RPMI7951 (cell line): ENCODE measurements at regions not wholly inside any gene's neighbourhood (a gene's known extent, or its start where the extent isn't known, plus 50 kb on each side); places are given as distances from the start of the nearest gene placed in this dataset.

Experiments used
- DNase-seq: peaks from one replicate; pipeline ENCODE4 v3.0.0-alpha.2; 2012; ENCODE audit warnings: low read depth

DNA sequence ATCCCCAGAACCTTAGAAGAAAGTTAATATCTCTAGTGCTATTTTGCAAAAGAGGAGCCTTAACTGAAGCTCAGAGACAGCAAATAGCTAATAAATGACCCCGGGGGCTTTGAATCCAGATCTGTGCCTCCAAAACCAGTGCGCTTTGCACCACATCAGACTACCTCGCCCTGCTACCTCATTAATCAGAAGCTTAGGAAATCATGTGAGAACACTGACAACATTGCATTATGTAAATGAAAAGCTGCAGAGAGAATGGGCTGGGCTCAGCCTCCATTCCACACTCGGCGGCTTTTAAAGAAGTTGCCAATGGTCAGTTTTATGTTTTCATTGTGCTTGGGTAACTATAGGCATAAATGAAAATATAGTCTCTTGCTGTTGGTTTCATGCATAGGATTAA is 54.0 kb upstream of the STMND1 start:
- no peak for DNase-seq

DNA sequence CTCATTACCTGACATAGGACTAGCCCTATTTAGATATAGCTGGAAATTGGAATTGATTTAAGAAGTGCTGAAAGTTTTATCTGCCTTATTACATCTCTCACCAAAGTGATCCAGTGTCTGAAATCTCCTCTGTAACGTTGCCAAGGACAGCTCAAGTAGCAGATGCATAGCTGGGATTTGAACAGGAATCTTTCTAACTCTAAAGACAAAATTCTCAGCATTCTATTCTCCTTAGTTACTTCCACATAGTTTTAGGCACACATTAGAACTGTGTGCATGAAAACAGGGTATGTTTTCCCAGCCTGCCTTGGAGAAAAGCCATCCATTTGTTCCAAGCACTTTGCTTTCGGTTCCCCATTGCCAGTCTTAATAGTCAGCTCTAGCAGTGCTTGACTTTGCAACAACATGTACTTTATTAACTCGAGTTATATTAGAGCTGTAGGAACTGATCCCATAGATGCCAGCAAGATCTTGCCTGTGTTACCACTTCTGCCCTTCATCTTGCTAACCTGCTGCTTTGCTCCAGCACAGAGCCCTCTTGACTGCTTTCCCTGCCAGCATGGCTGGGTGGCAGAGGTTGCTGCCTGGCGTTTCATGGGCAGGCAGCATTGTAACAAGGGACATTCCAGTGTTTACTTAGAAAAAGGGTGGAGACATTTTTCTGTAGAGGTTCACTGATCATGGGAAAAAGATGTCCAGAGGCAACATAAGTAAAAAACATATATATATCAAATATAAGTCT is 56.1 kb upstream of the STMND1 start:
- peak; percentile 55 for DNase-seq

DNA sequence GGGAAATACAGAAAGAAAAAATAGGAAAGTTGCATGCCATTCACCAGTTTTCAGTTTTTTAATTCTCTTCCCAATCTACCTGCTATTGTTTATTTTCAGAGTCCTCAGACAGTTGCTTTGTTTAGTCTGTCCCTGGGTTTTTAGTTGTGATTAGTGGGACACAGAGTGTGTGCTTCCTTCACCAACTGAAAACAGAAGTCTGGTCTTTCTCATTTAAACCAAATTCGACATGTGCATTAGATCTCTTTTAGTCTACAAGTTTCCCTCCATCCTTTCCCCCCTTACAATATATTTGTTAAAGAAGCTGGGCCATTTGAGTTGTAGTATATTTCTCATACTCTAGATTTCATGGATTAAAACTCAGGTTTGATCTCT is 58.7 kb upstream of the STMND1 start:
- DNase-seq = no peak

DNA sequence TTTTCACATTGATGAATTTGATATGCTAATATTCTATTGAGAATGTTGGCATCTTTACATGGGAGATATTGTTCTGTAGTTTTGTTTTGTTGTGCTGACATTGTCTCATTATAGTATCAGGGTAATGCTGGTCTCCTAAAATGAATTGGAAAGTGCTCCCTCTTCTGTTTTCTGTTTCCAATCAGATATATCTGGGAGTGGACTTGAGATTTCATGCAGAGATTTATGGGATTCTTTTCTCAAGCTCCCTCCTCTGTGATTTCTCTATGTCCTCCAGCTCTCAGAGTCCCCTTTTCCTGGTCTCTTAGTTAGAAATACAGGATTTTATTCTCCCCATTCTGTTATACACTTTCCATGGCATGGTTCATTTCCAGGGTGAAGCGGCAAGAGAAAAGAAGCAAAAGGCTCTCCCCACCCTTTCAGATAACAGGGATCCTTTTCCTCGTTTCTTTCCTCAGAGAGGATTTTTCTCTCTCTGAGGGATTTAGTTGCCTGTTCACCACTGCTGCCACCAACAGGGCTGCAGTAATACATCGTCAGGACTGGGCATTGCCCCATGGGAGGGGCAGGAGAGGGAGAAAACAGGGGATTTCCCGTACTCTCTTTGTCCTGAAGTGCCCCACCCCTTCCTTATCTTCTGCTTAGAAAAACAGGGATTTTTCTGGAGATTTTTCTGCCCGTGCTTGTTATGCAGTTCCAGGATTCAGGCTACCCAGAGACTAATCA is 59.3 kb upstream of the STMND1 start:
- peak; percentile 89 for DNase-seq

DNA sequence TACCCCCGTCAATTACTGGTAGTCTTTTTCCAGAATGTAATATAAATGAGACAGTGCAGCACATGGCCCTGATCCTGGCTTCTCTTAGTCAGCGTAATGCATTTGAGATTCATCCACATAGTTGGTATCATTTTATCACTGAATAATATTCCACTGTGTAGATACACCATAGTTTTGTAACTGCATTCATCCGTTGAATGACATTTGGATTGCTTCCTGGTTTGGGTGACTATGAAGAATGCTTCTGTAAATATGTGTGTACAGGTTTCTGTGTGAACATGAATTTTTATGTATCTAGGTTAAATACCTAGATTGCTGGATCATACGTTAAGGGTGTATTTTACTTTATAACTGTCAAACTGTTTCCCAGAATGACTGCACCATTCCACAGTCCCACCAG is 62.6 kb upstream of the STMND1 start:
- no peak for DNase-seq

DNA sequence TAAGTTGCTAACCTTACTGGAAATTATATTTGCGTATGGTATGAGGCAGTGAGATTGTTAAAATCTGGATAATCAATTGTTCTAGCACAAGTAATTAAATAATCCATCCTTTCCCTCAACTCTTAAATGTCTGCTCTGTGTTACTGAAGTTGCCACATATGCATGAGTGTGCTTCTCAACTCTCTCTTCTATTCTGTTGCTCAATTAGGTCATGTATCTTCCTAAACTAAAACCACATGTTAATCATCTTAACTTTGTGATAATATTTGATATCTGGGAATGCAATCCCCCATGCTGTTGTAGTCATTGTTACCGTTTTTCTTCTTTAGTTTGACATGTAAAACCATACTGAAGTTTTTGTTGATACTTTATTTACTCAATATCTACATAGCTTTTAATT is 63.5 kb upstream of the STMND1 start:
- no peak for DNase-seq

DNA sequence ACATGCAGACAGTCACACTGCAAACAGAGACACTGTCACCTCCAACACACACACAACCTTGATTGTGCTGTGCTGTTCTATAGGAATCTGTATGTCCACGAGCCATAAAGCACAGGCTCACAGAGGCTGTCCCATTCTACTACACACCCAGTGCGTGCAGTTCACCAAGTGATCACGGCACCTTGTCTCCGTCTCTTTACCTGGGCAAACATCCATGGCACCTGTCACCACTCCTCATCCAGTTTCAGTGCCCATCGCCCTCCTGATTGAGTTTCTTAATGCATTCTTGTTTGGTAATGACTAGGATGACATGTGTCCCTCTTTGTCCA is 65.8 kb upstream of the STMND1 start:
- DNase-seq = no peak

DNA sequence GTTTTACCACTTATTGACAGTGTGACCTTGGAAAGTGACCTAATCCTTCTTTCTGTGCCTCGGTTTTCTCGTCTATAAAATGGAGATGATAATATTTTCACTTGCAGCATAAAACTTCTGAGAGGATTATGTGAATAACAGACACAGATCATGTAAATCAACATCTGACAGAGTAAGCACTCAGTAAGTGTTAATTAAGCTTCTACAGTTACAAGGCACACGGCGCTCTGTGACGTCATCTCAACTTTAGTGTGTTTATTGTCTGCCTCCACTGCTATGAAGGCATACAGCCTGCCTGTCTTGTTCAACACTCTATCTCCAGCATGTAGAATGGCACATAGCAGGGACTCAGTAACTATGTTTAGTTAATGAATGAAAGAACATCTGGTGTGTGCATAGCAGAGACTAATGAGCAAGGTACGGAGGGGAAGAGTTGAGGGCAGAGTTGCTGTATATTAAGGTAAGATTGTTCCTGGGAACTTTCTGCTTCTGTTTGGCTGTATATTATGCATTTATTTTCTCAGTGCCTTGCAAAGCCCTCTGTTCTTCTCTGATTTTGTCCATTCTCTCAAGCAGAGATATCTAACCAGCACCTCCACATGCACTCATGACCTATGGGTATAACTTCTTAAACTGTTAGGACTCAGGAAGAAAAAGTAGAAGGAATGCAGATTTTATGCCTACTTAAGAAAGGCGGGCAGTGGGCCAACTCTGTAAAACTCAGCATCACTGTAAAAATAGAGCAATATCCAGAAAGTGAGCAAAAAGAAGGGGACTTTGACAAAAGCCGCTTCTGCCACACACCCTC is 66.4 kb upstream of the STMND1 start:
- no peak for DNase-seq

DNA sequence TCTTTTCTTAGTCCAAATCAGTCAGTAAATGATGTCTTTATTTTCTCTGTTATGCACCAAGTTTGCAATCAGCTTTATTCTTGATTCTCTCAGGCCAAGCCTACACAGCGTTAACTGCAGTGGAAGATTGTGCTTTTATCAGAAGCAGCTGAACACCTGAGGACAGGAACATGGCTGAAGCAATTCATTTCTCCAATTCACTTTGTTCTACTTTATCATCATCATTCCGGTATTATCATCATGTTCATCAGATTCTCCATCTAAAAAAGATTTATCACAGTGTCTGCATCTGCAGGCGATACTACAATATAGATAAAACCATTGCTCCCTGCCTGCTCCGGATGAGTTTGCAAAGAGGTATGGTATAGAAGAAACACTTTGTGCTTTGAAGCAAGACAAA is 68.1 kb upstream of the STMND1 start:
- no peak for DNase-seq

DNA sequence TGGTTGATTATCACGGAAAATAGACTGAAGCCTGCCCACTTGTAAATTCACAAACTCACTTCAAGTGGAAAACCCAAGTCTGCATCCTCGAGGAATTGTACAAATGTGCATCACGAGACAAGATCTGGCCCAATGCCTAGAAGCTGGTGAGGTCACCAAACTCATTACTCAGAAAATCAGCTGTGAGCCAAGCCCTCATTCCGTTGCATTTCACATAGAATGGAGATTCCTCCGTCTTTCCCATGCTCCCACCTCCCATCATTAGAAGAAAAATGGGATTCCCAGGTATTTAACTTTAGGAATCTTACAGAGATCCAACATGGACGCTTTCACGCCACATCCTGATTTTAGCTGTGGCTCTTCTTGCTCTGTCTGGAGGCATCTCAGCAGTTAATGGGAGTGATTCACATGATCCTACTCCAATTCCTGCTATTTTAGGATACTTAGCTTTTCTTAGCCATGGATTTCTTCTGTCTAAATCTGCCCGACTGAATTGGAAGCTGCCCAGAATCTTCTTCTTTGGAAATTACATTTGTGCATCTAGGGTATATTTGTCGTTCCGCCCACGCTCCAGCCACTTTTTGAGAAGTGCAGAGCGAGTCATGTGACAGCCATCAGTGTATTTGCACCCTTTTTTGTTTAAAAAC is 68.7 kb upstream of the STMND1 start:
- peak; percentile 92 for DNase-seq

DNA sequence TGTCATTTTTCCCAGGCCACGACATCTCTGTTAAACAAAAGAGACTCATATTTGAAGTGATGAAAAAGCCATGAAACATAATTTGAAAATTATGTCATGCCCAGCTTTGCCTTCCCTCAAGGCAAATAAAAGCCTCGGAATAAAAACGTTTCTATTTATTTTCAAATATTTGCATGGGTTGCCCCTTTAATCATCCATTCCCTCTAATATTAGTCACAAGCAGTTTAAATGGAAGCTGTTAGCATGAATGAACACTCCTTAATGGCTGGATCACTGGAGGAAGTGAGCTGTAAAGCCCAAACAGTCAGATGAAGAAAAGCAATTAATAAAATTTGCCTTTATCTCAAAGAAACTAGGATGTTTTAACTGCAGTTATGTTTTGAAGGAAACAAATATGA is 69.3 kb upstream of the STMND1 start:
- DNase-seq = no peak

DNA sequence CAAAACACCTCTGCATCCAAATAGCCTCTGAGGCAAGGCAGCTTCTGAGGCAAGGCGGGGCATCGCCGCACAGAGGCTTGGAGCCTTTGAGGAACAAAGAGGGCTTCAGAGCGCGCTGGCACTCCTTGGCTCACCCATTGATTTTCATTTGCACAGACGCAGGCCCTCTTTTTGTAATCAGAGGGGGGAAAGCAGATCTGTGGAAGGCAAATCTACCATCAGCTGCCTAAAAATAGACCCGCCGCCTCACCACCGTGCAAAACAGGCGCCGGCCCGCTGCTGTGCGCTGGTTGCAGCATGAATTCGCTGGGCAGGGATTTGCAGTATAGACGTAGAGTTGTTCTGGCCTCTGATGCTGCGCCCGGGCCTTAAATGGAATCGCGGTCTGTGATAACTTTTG is 69.9 kb upstream of the STMND1 start:
- DNase-seq = peak; percentile 24

DNA sequence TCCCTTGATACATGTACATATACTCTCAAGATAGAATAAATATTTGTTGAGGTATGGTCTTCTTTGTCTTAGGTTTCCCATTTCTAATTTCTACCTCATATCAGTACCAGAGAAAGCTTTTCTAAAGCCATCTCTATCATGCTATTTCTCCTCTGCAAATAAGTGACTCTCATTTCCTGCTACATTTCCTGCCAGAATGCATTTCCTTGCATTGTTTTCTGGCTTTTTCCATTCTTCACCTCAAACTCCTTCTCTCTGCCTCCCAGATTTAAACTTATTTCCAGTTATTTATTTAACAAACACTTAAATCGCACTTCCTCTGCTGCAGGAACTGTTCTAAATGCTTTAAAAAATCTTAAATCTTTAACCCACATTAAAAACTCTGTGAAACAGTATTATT is 74.4 kb upstream of the STMND1 start:
- no peak for DNase-seq

DNA sequence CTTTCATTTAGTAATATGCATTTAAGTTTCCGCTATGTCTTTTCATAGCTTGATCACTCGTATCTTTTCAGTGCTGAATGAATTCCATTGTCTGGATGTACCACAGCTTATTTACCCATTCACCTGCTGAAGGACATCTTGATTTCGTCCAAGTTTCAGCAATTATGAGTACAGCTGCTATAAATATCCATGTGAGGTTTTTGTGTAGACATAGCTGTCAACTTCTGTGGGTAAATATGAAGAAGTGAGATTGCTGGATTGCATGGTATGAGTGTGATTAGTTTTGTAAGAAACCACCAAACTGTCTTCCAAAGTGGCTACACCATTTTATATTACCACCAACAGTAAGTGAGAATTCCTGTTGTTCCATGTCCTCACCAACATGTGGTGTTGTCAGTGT is 79.2 kb upstream of the STMND1 start:
- DNase-seq = no peak

DNA sequence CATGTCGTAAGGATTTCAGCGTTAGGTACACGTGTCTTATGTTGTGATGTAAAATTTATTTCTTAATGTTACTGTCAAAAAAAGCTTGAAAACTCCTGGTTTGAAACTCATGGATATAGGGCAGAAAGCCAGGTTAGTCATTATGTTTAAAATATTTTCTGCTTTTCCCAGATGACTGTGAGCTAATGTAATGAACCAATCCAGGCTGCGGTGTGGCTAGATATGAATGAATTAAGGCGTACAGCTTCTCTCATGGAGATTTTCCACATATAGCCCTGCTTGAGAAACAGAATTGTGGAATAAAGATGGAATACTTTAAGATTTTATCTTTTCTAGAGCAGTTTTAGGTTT is 80.3 kb upstream of the STMND1 start:
- DNase-seq = no peak

DNA sequence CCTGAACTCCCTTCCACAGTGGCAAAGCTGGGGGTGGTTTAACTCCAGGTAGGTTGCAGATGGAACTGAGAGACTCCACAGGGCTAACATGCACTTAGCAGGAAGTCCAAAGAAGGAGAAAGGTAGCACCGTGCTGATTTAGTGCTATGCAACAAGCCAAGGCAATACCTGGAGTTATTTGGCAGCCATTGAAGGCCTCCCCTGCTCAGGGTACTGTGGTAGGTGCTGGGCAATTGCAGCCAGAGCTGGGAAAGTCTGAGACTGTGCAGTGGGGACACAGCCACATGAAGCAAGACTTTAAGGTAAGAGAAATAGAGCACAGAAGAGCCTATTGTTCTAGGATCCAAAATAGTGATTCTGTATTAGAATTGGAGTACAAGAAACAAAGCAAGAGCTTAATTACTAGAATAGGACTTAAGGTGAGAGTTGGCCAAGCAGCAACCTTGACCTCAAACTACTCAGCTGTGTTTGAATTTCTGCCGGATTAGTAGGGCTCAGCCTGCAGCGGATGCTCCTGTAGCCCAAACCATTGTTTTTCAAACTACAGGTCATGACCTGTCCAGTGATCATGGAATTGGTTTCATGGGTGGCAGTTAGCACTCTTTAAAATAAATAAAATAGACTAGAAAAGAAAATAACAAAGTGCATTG is 80.8 kb upstream of the STMND1 start:
- DNase-seq = no peak

DNA sequence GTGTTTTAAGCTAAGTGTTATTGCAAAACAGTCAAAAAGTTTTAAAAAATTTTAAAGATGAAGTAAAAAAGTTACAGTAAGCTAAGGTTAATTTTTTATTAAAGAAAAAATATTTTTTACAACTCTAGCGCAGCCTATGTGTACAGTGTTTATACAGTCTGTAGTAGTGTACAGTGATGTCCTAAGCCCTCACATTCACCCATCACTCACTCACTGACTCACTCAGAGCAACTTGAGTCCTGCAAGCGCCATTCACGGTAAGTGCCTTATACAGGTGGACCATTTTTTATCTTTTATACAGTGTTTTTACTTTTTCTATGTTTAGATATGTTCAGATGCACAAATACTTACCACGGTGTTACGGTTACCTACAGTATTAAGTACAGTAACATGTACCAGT is 83.4 kb upstream of the STMND1 start:
- DNase-seq = no peak

DNA sequence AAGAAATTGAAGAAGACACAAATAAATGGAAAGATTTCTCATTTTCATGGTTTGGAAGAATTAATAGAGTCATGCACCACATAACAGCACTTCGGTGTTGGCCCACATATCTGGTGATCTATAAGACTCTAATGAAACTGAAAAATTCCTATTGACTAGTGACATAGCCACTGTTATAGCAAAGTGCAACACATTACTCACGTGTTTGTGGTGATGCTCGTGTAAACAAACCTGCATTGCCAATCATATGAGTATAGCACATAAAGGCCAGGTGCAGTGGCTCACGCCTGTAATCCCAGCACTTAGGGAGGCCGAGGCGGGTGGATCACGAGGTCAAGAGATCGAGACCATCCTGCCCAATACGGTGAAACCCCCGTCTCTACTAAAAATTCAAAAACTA is 84.4 kb upstream of the STMND1 start:
- no peak for DNase-seq

DNA sequence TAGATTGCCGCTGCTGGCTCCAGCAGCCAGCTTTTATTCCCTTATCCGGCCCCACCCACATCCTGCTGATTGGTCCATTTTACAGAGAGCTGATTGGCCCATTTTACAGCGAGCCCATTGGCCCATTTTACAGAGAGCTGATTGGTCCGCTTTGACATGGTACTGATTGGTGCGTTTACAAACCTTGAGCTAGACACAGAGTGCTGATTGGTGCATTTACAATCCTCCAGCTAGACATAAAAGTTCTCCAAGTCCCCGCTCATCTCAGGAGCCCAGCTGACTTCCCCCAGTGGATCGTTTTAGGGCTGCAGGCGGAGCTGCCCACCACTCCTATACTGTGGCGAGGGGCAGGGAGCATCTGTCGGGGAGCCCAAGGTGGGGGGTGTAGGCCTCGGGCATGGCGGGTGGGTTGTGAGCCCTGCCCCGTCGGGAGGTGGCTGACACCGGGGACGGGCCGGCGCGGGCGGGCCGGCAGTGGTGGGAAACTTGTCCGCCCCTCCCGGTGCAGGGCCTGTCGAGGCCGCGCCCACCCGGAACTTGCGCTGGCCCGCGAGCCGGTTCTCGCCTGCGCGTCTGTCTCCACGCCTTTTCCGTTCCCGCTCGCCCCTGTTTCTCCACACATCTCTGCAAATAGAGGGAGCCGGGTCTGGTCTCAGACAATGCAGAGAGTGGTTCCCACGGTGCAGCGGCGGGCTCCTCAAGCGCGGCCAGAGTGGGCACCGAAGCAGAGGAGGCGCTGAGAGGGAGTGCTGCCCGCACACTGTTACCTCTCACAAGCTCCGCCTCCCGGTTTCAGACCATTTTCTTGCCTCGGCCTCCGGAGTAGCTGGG is 86.1 kb upstream of the STMND1 start:
- no peak for DNase-seq

DNA sequence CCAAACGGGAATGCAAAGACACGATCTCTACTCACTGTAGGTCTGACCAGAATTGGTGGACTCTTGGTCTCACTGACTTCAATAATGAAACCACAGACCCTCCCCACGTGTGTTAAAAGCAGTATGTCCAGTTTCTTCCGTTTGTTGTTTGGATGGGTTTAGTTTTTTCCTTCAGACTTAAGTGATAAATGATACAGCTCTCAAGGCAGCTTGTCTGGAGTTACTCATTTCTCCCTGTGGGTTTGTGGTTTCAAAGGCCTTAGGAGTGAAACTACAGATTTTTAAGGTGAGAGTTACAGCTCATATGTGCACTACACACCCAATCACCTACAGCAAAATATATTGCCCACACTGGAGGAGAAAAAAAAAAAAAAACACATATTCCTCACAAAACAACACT is 86.7 kb upstream of the STMND1 start:
- DNase-seq = peak; percentile 95

DNA sequence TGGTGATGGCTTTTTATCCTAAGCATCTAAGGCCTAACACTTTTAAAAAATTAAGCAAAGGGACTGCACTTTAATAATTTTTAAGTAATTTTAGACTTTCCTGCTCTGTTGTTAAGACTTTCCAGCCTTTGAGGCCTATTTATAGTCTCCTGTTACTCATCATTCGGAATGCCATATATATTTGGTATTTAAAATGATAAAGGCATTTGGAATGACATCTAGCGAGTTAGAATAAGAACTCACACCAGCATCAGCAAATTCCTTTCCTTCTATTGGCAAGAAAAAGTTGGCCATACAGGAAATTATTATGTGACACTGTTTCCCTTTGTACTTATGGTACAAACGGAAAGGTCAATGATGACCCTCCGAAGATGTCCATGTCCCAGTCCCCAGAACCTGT is 88.1 kb upstream of the STMND1 start:
- peak; percentile 82 for DNase-seq
